GM23338 (cell line): ENCODE measurements at regions not wholly inside any gene's neighbourhood (a gene's known extent, or its start where the extent isn't known, plus 50 kb on each side); places are given as distances from the start of the nearest gene placed in this dataset.

Experiments used
- ATAC-seq: fragments of 200-7000 bp; cut with Tn5 transposase; 3 replicates; pipeline ENCODE4 v1.9.1; 2020
- DNase-seq: peaks from one replicate; pipeline ENCODE4 v3.0.0-alpha.2; 2015; ENCODE audit warnings: low spot score
- H2AFZ ChIP-seq: fragments of 200-600 bp; sonication (generic); 2 replicates; pipeline ENCODE4 v1.8.0; 2016; ENCODE audit warnings: antibody characterized with exemption, mild to moderate bottlenecking, moderate library complexity
- H3F3A ChIP-seq: fragments of 200-600 bp; sonication (generic); replicated peaks from 2 replicates; pipeline ENCODE4 v1.8.0; 2017; ENCODE audit warnings: antibody characterized with exemption, mixed run types, low read depth
- H3K27ac ChIP-seq: fragments of 200-600 bp; sonication (generic); 2 replicates; pipeline ENCODE4 v1.6.1; 2016; ENCODE audit warnings: low read depth
- H3K27me3 ChIP-seq: fragments of 200-600 bp; sonication (generic); 2 replicates; pipeline ENCODE4 v1.8.0; 2016; ENCODE audit warnings: mild to moderate bottlenecking, mixed run types, moderate library complexity; ENCODE audit not compliant: insufficient read depth
- H3K36me3 ChIP-seq: fragments of 200-600 bp; sonication (generic); 2 replicates; pipeline ENCODE4 v1.8.0; 2016; ENCODE audit warnings: mild to moderate bottlenecking; ENCODE audit not compliant: insufficient read depth
- H3K4me1 ChIP-seq: fragments of 200-600 bp; sonication (generic); 2 replicates; pipeline ENCODE4 v1.8.0; 2016; ENCODE audit warnings: mild to moderate bottlenecking, moderate library complexity; ENCODE audit not compliant: insufficient read depth
- H3K4me2 ChIP-seq: fragments of 200-600 bp; sonication (generic); 2 replicates; pipeline ENCODE4 v1.7.1; 2017; ENCODE audit warnings: mixed run types
- H3K4me3 ChIP-seq: fragments of 200-600 bp; sonication (generic); 2 replicates; pipeline ENCODE4 v1.6.1; 2016; ENCODE audit warnings: mixed run types
- H3K79me2 ChIP-seq: fragments of 200-600 bp; sonication (generic); replicated peaks from 2 replicates; pipeline ENCODE4 v1.8.0; 2017; ENCODE audit warnings: mild to moderate bottlenecking; ENCODE audit not compliant: insufficient read depth
- H3K9me2 ChIP-seq: fragments of 200-600 bp; sonication (generic); 2 replicates; pipeline ENCODE4 v1.8.0; 2017; ENCODE audit not compliant: insufficient read depth
- H4K20me1 ChIP-seq: fragments of 200-600 bp; sonication (generic); replicated peaks from 2 replicates; pipeline ENCODE4 v1.8.0; 2017; ENCODE audit warnings: mild to moderate bottlenecking; ENCODE audit not compliant: insufficient read depth
- H3K27ac Mint-ChIP-seq: 2 replicates; pipeline ENCODE4 v1.8.0; 2020; ENCODE audit warnings: inconsistent platforms, mild to moderate bottlenecking, moderate library complexity, mixed read lengths
- H3K27me3 Mint-ChIP-seq: 3 replicates; pipeline ENCODE4 v1.8.0; 2022; ENCODE audit warnings: low read depth, mild to moderate bottlenecking, moderate library complexity, mixed read lengths, inconsistent platforms; ENCODE audit not compliant: insufficient read depth, poor library complexity
- H3K36me3 Mint-ChIP-seq: 3 replicates; pipeline ENCODE4 v1.8.0; 2021; ENCODE audit warnings: low read depth, mild to moderate bottlenecking, inconsistent platforms, moderate library complexity, mixed read lengths
- H3K4me1 Mint-ChIP-seq: 3 replicates; pipeline ENCODE4 v1.8.0; 2020; ENCODE audit warnings: mild to moderate bottlenecking, inconsistent platforms, mixed read lengths
- H3K4me3 Mint-ChIP-seq: 3 replicates; pipeline ENCODE4 v1.8.0; 2021; ENCODE audit warnings: moderate library complexity, mild to moderate bottlenecking, inconsistent platforms, mixed read lengths
- H3K9me3 Mint-ChIP-seq: 3 replicates; pipeline ENCODE4 v1.8.0; 2020; ENCODE audit warnings: moderate library complexity, mild to moderate bottlenecking, inconsistent platforms, mixed read lengths
- CREB1 ChIP-seq: fragments of 250-450 bp; sonication (Bioruptor Pico); IDR thresholded peaks from 2 replicates; pipeline ENCODE4 v1.5.0; 2020; ENCODE audit warnings: low read depth, mild to moderate bottlenecking, moderate library complexity
- EZH2 ChIP-seq: fragments of 200-600 bp; sonication (generic); IDR thresholded peaks from one replicate; pipeline ENCODE4 v1.8.0; 2017; ENCODE audit warnings: antibody characterized with exemption, mild to moderate bottlenecking, low read depth; ENCODE audit not compliant: unreplicated experiment
- NANOG ChIP-seq: IDR thresholded peaks from 2 replicates; pipeline ENCODE4 v1.6.1; 2016; ENCODE audit warnings: antibody characterized with exemption, borderline replicate concordance
- TF ChIP-seq, protein P1 (sequence below): fragments of 250-450 bp; sonication (Bioruptor Pico); IDR thresholded peaks from 2 replicates; pipeline ENCODE4 v1.5.0; 2020; ENCODE audit warnings: mild to moderate bottlenecking, moderate library complexity
- TF ChIP-seq, protein P2 (sequence below): IDR thresholded peaks from one replicate; pipeline ENCODE4 v1.6.1; 2018; ENCODE audit warnings: antibody characterized with exemption; ENCODE audit not compliant: unreplicated experiment

DNA sequence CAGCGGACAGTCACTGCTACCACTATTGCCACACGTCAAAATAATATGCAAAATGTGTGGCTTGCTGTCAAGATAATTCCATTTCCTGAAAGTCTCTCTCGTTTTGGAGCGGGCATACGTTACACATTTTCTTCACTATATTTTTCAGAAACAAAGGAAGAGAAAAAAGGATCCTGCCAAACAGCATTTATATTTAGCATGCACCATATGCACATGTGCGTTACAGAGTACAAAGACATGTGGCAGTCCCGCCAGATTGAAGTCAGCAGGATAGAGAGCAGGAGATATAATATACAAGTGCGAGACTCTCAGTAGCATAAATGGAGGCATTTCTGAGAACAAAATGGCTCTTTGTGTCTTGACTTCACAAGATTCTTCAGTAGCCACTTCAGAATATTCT lies 221.6 kb upstream of the KIF2A start:
- TF ChIP-seq, protein P1, sequence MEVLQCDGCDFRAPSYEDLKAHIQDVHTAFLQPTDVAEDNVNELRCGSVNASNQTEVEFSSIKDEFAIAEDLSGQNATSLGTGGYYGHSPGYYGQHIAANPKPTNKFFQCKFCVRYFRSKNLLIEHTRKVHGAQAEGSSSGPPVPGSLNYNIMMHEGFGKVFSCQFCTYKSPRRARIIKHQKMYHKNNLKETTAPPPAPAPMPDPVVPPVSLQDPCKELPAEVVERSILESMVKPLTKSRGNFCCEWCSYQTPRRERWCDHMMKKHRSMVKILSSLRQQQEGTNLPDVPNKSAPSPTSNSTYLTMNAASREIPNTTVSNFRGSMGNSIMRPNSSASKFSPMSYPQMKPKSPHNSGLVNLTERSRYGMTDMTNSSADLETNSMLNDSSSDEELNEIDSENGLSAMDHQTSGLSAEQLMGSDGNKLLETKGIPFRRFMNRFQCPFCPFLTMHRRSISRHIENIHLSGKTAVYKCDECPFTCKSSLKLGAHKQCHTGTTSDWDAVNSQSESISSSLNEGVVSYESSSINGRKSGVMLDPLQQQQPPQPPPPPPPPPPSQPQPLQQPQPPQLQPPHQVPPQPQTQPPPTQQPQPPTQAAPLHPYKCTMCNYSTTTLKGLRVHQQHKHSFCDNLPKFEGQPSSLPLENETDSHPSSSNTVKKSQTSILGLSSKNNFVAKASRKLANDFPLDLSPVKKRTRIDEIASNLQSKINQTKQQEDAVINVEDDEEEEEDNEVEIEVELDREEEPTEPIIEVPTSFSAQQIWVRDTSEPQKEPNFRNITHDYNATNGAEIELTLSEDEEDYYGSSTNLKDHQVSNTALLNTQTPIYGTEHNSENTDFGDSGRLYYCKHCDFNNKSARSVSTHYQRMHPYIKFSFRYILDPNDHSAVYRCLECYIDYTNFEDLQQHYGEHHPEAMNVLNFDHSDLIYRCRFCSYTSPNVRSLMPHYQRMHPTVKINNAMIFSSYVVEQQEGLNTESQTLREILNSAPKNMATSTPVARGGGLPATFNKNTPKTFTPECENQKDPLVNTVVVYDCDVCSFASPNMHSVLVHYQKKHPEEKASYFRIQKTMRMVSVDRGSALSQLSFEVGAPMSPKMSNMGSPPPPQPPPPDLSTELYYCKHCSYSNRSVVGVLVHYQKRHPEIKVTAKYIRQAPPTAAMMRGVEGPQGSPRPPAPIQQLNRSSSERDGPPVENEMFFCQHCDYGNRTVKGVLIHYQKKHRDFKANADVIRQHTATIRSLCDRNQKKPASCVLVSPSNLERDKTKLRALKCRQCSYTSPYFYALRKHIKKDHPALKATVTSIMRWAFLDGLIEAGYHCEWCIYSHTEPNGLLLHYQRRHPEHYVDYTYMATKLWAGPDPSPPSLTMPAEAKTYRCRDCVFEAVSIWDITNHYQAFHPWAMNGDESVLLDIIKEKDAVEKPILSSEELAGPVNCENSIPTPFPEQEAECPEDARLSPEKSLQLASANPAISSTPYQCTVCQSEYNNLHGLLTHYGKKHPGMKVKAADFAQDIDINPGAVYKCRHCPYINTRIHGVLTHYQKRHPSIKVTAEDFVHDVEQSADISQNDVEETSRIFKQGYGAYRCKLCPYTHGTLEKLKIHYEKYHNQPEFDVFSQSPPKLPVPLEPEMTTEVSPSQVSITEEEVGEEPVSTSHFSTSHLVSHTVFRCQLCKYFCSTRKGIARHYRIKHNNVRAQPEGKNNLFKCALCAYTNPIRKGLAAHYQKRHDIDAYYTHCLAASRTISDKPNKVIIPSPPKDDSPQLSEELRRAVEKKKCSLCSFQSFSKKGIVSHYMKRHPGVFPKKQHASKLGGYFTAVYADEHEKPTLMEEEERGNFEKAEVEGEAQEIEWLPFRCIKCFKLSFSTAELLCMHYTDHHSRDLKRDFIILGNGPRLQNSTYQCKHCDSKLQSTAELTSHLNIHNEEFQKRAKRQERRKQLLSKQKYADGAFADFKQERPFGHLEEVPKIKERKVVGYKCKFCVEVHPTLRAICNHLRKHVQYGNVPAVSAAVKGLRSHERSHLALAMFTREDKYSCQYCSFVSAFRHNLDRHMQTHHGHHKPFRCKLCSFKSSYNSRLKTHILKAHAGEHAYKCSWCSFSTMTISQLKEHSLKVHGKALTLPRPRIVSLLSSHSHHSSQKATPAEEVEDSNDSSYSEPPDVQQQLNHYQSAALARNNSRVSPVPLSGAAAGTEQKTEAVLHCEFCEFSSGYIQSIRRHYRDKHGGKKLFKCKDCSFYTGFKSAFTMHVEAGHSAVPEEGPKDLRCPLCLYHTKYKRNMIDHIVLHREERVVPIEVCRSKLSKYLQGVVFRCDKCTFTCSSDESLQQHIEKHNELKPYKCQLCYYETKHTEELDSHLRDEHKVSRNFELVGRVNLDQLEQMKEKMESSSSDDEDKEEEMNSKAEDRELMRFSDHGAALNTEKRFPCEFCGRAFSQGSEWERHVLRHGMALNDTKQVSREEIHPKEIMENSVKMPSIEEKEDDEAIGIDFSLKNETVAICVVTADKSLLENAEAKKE (CRISPR knock-in tag): no peak
- TF ChIP-seq, protein P2, sequence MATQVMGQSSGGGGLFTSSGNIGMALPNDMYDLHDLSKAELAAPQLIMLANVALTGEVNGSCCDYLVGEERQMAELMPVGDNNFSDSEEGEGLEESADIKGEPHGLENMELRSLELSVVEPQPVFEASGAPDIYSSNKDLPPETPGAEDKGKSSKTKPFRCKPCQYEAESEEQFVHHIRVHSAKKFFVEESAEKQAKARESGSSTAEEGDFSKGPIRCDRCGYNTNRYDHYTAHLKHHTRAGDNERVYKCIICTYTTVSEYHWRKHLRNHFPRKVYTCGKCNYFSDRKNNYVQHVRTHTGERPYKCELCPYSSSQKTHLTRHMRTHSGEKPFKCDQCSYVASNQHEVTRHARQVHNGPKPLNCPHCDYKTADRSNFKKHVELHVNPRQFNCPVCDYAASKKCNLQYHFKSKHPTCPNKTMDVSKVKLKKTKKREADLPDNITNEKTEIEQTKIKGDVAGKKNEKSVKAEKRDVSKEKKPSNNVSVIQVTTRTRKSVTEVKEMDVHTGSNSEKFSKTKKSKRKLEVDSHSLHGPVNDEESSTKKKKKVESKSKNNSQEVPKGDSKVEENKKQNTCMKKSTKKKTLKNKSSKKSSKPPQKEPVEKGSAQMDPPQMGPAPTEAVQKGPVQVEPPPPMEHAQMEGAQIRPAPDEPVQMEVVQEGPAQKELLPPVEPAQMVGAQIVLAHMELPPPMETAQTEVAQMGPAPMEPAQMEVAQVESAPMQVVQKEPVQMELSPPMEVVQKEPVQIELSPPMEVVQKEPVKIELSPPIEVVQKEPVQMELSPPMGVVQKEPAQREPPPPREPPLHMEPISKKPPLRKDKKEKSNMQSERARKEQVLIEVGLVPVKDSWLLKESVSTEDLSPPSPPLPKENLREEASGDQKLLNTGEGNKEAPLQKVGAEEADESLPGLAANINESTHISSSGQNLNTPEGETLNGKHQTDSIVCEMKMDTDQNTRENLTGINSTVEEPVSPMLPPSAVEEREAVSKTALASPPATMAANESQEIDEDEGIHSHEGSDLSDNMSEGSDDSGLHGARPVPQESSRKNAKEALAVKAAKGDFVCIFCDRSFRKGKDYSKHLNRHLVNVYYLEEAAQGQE: no peak
- no peak for TF ChIP-seq CREB1
- TF ChIP-seq NANOG: no peak
- TF ChIP-seq EZH2: no peak
- H3K36me3 Mint-ChIP-seq: no peaks in the 10 kb centered on the region

More for the DNA sequence above, 221.6 kb upstream of the KIF2A start:
- H4K20me1 ChIP-seq: no peaks in the 10 kb centered on the region
- peaks cover 14% of the 10 kb centered on the region for H3K27me3 Mint-ChIP-seq
- no peaks in the 10 kb centered on the region for H3K27me3 ChIP-seq
- ATAC-seq: no peak
- no peaks in the 10 kb centered on the region for H3K79me2 ChIP-seq
- no peaks in the 10 kb centered on the region for H3K4me1 ChIP-seq
- no peak overlapping the region for H2AFZ ChIP-seq
- H3K27ac ChIP-seq: no peak overlapping the region
- no peak overlapping the region for H3K4me3 Mint-ChIP-seq
- H3K9me3 Mint-ChIP-seq: no peaks in the 10 kb centered on the region
- H3K36me3 ChIP-seq: no peaks in the 10 kb centered on the region
- H3K4me2 ChIP-seq: no peak overlapping the region
- peaks cover 7% of the 10 kb centered on the region; the same call in 1 of the 2 replicates for H3K9me2 ChIP-seq
- no peak overlapping the region for H3K4me3 ChIP-seq
- no peak for DNase-seq
- H3K27ac Mint-ChIP-seq: no peak overlapping the region
- peaks cover 7% of the 10 kb centered on the region for H3K4me1 Mint-ChIP-seq
- H3F3A ChIP-seq: no peaks in the 10 kb centered on the region
